Breast epithelium (tissue), 3 donors: ENCODE measurements at regions not wholly inside any gene's neighbourhood (a gene's known extent, or its start where the extent isn't known, plus 50 kb on each side); places are given as distances from the start of the nearest gene placed in this dataset.

Experiments
- POLR2A ChIP-seq: fragments of 450-650 bp; IDR thresholded peaks from one replicate; pipeline ENCODE4 v1.6.1; 2016; ENCODE audit warnings: antibody characterized with exemption, mild to moderate bottlenecking, moderate library complexity
- POLR2AphosphoS5 ChIP-seq, 3 donors: sonication (generic); formaldehyde crosslinking; IDR thresholded peaks; one replicate each; pipeline ENCODE4 v1.6.1; 2017; ENCODE audit warnings: antibody characterized with exemption in 3 of 3
- TF ChIP-seq, protein P1 (sequence below), 3 donors: fragments of 450-650 bp; IDR thresholded peaks; one replicate each; pipeline ENCODE4 v1.5.1; 2016 to 2017; ENCODE audit warnings: antibody characterized with exemption in 3 of 3, mild to moderate bottlenecking in 3 of 3, moderate library complexity in 3 of 3

DNA sequence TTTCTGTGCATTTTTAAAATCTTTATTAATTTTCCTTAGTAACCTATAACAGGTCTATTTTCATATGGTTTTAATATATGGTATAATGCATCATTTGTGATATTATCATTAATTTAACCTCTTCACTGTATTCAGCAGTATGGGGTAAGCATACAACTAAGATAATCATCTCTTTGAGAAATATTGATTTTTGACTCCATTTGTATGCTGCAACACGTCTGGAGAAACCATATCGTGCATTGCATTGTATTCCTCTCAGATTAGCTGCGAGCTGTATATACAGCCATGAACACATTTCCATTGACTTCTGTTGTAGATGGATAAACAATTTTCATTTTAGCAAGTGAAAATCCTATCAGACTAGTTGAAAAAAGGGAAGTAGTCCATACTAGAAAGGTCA lies 2275.8 kb upstream of the PCDH20 start:
- TF ChIP-seq, protein P1, sequence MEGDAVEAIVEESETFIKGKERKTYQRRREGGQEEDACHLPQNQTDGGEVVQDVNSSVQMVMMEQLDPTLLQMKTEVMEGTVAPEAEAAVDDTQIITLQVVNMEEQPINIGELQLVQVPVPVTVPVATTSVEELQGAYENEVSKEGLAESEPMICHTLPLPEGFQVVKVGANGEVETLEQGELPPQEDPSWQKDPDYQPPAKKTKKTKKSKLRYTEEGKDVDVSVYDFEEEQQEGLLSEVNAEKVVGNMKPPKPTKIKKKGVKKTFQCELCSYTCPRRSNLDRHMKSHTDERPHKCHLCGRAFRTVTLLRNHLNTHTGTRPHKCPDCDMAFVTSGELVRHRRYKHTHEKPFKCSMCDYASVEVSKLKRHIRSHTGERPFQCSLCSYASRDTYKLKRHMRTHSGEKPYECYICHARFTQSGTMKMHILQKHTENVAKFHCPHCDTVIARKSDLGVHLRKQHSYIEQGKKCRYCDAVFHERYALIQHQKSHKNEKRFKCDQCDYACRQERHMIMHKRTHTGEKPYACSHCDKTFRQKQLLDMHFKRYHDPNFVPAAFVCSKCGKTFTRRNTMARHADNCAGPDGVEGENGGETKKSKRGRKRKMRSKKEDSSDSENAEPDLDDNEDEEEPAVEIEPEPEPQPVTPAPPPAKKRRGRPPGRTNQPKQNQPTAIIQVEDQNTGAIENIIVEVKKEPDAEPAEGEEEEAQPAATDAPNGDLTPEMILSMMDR (IDR thresholded peaks at IDR 0.05): no peak
- TF ChIP-seq POLR2A (no peak), POLR2AphosphoS5 (IDR thresholded peaks at IDR 0.05) (no peak)
